ENCODE measurements at regions not wholly inside any gene's neighbourhood (a gene's known extent, or its start where the extent isn't known, plus 50 kb on each side); places are given as distances from the start of the nearest gene placed in this dataset.
A peak's percentile ranks its signal among the peaks of the same experiment; 100 is the strongest.

GRCh38 chr5:164449460-164449859 lies 944.0 kb downstream of the MAT2B start:
- Histone ChIP-seq H3K4me1 (ENCODE audit: insufficient read depth, poor library complexity, severe bottlenecking) (no peaks in the 10 kb centered on the region), H3K27ac (ENCODE audit: poor library complexity, severe bottlenecking) (no peak overlapping the region), H3K27me3 (ENCODE audit: insufficient read depth, poor library complexity, severe bottlenecking) (no peaks in the 10 kb centered on the region), H3K9me3 (ENCODE audit: severe bottlenecking) (no peaks in the 10 kb centered on the region), H3K36me3 (ENCODE audit: low read depth) (no peaks in the 10 kb centered on the region), H3K4me3 (ENCODE audit: severe bottlenecking) (no peak overlapping the region)
- DNase-seq (ENCODE audit: low spot score), result no peak
- no peak for ATAC-seq (ENCODE audit: low read depth)
- no peak for TF ChIP-seq CTCF (IDR thresholded peaks at IDR 0.05; ENCODE audit: poor library complexity, severe bottlenecking)

DNA sequence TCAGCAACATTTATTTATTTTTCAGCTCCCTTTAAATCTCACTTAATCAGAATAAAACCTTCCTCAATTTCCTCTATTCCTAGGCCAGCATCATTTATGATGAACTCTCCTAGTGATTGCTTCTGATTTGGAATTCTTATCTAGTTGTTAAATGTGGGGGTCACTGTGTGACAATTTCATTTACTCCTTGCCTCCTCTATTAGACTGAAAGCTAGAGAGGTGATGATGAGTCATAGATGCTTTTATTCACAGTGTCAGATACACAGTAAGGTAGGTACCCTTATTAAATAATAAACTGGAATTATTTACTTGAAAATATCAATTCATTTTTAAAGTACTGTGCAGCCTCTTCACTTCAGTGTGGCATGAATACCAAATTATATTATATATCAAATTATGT lies 960.6 kb downstream of the MAT2B start:
- DNase-seq (ENCODE audit: low spot score) (no peak), ATAC-seq (ENCODE audit: low read depth) (no peak)
- H3K27me3 ChIP-seq (ENCODE audit: insufficient read depth, poor library complexity, severe bottlenecking), result peaks cover 5% of the 10 kb centered on the region
- H3K27ac ChIP-seq (ENCODE audit: poor library complexity, severe bottlenecking), result no peak overlapping the region
- H3K4me1 ChIP-seq (ENCODE audit: insufficient read depth, poor library complexity, severe bottlenecking), result no peaks in the 10 kb centered on the region
- H3K4me3 ChIP-seq (ENCODE audit: severe bottlenecking), result no peak overlapping the region
- H3K36me3 ChIP-seq (ENCODE audit: low read depth), result no peaks in the 10 kb centered on the region
- H3K9me3 ChIP-seq (ENCODE audit: severe bottlenecking), result no peaks in the 10 kb centered on the region
- no peak for TF ChIP-seq CTCF (IDR thresholded peaks at IDR 0.05; ENCODE audit: poor library complexity, severe bottlenecking)

DNA sequence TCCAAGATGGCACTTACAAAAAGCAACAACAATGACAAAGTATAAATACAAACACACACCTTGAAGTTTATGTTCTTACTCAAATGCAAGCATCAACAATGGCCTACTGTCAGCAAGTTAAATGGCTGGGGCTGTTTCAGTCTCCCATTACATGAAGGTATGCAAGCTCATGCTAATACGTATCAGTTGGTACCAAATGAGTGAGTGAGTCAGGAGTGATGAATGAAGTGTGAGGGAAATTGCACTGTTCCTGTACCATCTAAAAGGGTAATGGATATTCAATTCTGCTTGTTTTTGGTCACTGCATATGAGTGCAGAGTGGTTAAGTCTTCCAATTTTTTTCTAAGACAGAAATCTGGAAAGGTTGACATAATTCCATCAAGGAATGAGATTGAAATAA lies 964.9 kb downstream of the MAT2B start:
- ATAC-seq (ENCODE audit: low read depth) (peak; percentile 40; the same call in 1 of the 3 replicates), DNase-seq (ENCODE audit: low spot score) (no peak)
- Histone ChIP-seq H3K4me1 (ENCODE audit: insufficient read depth, poor library complexity, severe bottlenecking) (no peaks in the 10 kb centered on the region), H3K36me3 (ENCODE audit: low read depth) (no peaks in the 10 kb centered on the region), H3K4me3 (ENCODE audit: severe bottlenecking) (no peak overlapping the region), H3K27ac (ENCODE audit: poor library complexity, severe bottlenecking) (no peak overlapping the region), H3K9me3 (ENCODE audit: severe bottlenecking) (no peaks in the 10 kb centered on the region), H3K27me3 (ENCODE audit: insufficient read depth, poor library complexity, severe bottlenecking) (peaks cover 19% of the 10 kb centered on the region)
- no peak for TF ChIP-seq CTCF (IDR thresholded peaks at IDR 0.05; ENCODE audit: poor library complexity, severe bottlenecking)

GRCh38 chr5:164472165-164472564 lies 966.7 kb downstream of the MAT2B start:
- Histone ChIP-seq H3K27ac (ENCODE audit: poor library complexity, severe bottlenecking) (no peak overlapping the region), H3K4me3 (ENCODE audit: severe bottlenecking) (no peak overlapping the region), H3K9me3 (ENCODE audit: severe bottlenecking) (no peaks in the 10 kb centered on the region), H3K27me3 (ENCODE audit: insufficient read depth, poor library complexity, severe bottlenecking) (peaks cover 19% of the 10 kb centered on the region), H3K4me1 (ENCODE audit: insufficient read depth, poor library complexity, severe bottlenecking) (no peaks in the 10 kb centered on the region), H3K36me3 (ENCODE audit: low read depth) (no peaks in the 10 kb centered on the region)
- TF ChIP-seq CTCF (IDR thresholded peaks at IDR 0.05; ENCODE audit: poor library complexity, severe bottlenecking), result no peak
- DNase-seq (ENCODE audit: low spot score), result no peak
- no peak for ATAC-seq (ENCODE audit: low read depth)

GRCh38 chr5:164475339-164475977 lies 970.0 kb downstream of the MAT2B start:
- ATAC-seq (ENCODE audit: low read depth) (peak; percentile 74; the same call in 2 of the 3 replicates), DNase-seq (ENCODE audit: low spot score) (no peak)
- Histone ChIP-seq H3K4me3 (ENCODE audit: severe bottlenecking) (no peak overlapping the region), H3K27ac (ENCODE audit: poor library complexity, severe bottlenecking) (no peak overlapping the region), H3K27me3 (ENCODE audit: insufficient read depth, poor library complexity, severe bottlenecking) (peaks cover 14% of the 10 kb centered on the region), H3K9me3 (ENCODE audit: severe bottlenecking) (no peaks in the 10 kb centered on the region), H3K36me3 (ENCODE audit: low read depth) (no peaks in the 10 kb centered on the region), H3K4me1 (ENCODE audit: insufficient read depth, poor library complexity, severe bottlenecking) (no peaks in the 10 kb centered on the region)
- TF ChIP-seq CTCF (IDR thresholded peaks at IDR 0.05; ENCODE audit: poor library complexity, severe bottlenecking), result peak; percentile 90
